ENCODE measurements at regions not wholly inside any gene's neighbourhood (a gene's known extent, or its start where the extent isn't known, plus 50 kb on each side); places are given as distances from the start of the nearest gene placed in this dataset.

GRCh38 chr1:88036345-88037014 is 647.6 kb upstream of the PKN2 start:
- DNase-seq = no peak

- DNase-seq = no peak
These were observed 644.8 kb upstream of the PKN2 start for GRCh38 chr1:88039240-88039639.

- no peak for DNase-seq
These were observed 640.2 kb upstream of the PKN2 start for GRCh38 chr1:88043834-88044233.

- no peak for DNase-seq
These were observed 631.9 kb upstream of the PKN2 start for GRCh38 chr1:88052167-88052566.

- DNase-seq = no peak
These were observed 631.0 kb upstream of the PKN2 start for GRCh38 chr1:88053065-88053464.

- no peak for DNase-seq
These were observed 627.2 kb upstream of the PKN2 start for GRCh38 chr1:88056881-88057280.

- DNase-seq = no peak
These were observed 625.9 kb upstream of the PKN2 start for GRCh38 chr1:88058205-88058604.

- DNase-seq = no peak
These were observed 623.9 kb upstream of the PKN2 start for GRCh38 chr1:88060112-88060673.

- no peak for DNase-seq
These were observed 623.2 kb upstream of the PKN2 start for GRCh38 chr1:88060750-88061491.

- no peak for DNase-seq
These were observed 622.4 kb upstream of the PKN2 start for GRCh38 chr1:88061492-88062177.

GRCh38 chr1:88062650-88063153 is 621.4 kb upstream of the PKN2 start:
- no peak for DNase-seq

GRCh38 chr1:88063605-88064004 is 620.5 kb upstream of the PKN2 start:
- no peak for DNase-seq

- no peak for DNase-seq
These were observed 615.6 kb upstream of the PKN2 start for GRCh38 chr1:88068407-88068960.

- DNase-seq = no peak
These were observed 613.1 kb upstream of the PKN2 start for GRCh38 chr1:88070956-88071355.

- DNase-seq = no peak
These were observed 609.4 kb upstream of the PKN2 start for GRCh38 chr1:88074661-88075060.

GRCh38 chr1:88075813-88076212 is 608.3 kb upstream of the PKN2 start:
- no peak for DNase-seq

- DNase-seq = no peak
These were observed 605.0 kb upstream of the PKN2 start for GRCh38 chr1:88079036-88079435.

- no peak for DNase-seq
These were observed 603.2 kb upstream of the PKN2 start for GRCh38 chr1:88080875-88081274.

GRCh38 chr1:88088481-88088880 is 595.6 kb upstream of the PKN2 start:
- DNase-seq = no peak

GRCh38 chr1:88089961-88090360 is 594.1 kb upstream of the PKN2 start:
- no peak for DNase-seq

- DNase-seq = no peak
These were observed 585.2 kb upstream of the PKN2 start for GRCh38 chr1:88098881-88099280.

GRCh38 chr1:88101041-88101440 is 583.0 kb upstream of the PKN2 start:
- no peak for DNase-seq

- DNase-seq = no peak
These were observed 579.8 kb upstream of the PKN2 start for GRCh38 chr1:88104236-88104635.

All from T1000 (cell line).